C4-2B (cell line): ENCODE measurements at regions not wholly inside any gene's neighbourhood (a gene's known extent, or its start where the extent isn't known, plus 50 kb on each side); places are given as distances from the start of the nearest gene placed in this dataset.

Experiments used
- H3K27ac ChIP-seq: fragments of 450-650 bp; 2 replicates; pipeline ENCODE4 v1.5.1; 2017
- CTCF ChIP-seq: fragments of 450-650 bp; conservative IDR thresholded peaks from 2 replicates; pipeline ENCODE4 v1.5.1; 2017; ENCODE audit warnings: mild to moderate bottlenecking
- ZFX ChIP-seq: fragments of 450-650 bp; IDR thresholded peaks from 2 replicates; pipeline ENCODE4 v1.6.1; 2017

GRCh38 chr10:100683545-100684300 is 61.7 kb upstream of the PAX2 start:
- no peak for TF ChIP-seq CTCF
- no peak for TF ChIP-seq ZFX
- H3K27ac ChIP-seq, result no peak overlapping the region

- TF ChIP-seq CTCF (no peak), ZFX (no peak)
- H3K27ac ChIP-seq, result no peak overlapping the region
These were observed 60.6 kb upstream of the PAX2 start for GRCh38 chr10:100684688-100685235.

- TF ChIP-seq CTCF (no peak), ZFX (no peak)
- H3K27ac ChIP-seq, result no peak overlapping the region
These were observed 60.1 kb upstream of the PAX2 start for GRCh38 chr10:100685331-100685730.

- no peak overlapping the region for H3K27ac ChIP-seq
- TF ChIP-seq ZFX (no peak), CTCF (no peak)
These were observed 58.0 kb upstream of the PAX2 start for GRCh38 chr10:100687143-100688003.

GRCh38 chr10:100688201-100688600 is 57.2 kb upstream of the PAX2 start:
- TF ChIP-seq ZFX, result no peak
- no peak for TF ChIP-seq CTCF
- H3K27ac ChIP-seq, result no peak overlapping the region

GRCh38 chr10:100693821-100694220 is 51.6 kb upstream of the PAX2 start:
- H3K27ac ChIP-seq, result no peak overlapping the region
- TF ChIP-seq ZFX (no peak), CTCF (no peak)
